ENCODE measurements at regions not wholly inside any gene's neighbourhood (a gene's known extent, or its start where the extent isn't known, plus 50 kb on each side); places are given as distances from the start of the nearest gene placed in this dataset.

- DNase-seq (ENCODE audit: low read depth), result no peak
- no peak overlapping the region for H3K4me3 ChIP-seq (ENCODE audit: low read depth, low read length)
- ChIA-PET POLR2A (no interaction called here), CTCF (no interaction called here)
- no peak for TF ChIP-seq CTCF (IDR thresholded peaks at IDR 0.05; ENCODE audit: insufficient read depth, low read depth, low read length)
- no peaks in the 10 kb centered on the region for H3K36me3 ChIP-seq (ENCODE audit: control insufficient read depth, insufficient read depth, low read length)
- no peaks in the 10 kb centered on the region for H3K27me3 ChIP-seq (ENCODE audit: control insufficient read depth, insufficient read depth, low read length)
Observed at GRCh38 chr7:138184191-138184590, 107.9 kb downstream of the AKR1D1 start.

GRCh38 chr7:138185132-138185908 lies 109.1 kb downstream of the AKR1D1 start:
- no peak for TF ChIP-seq CTCF (IDR thresholded peaks at IDR 0.05; ENCODE audit: insufficient read depth, low read depth, low read length)
- H3K27me3 ChIP-seq (ENCODE audit: control insufficient read depth, insufficient read depth, low read length), result no peaks in the 10 kb centered on the region
- POLR2A ChIA-PET, result no interaction called here
- no peak for DNase-seq (ENCODE audit: low read depth)
- H3K36me3 ChIP-seq (ENCODE audit: control insufficient read depth, insufficient read depth, low read length), result no peaks in the 10 kb centered on the region
- H3K4me3 ChIP-seq (ENCODE audit: low read depth, low read length), result no peak overlapping the region
- CTCF ChIA-PET, result no interaction called here

GRCh38 chr7:138186951-138187351 lies 110.7 kb downstream of the AKR1D1 start:
- Histone ChIP-seq H3K4me3 (ENCODE audit: low read depth, low read length) (no peak overlapping the region), H3K27me3 (ENCODE audit: control insufficient read depth, insufficient read depth, low read length) (no peaks in the 10 kb centered on the region), H3K36me3 (ENCODE audit: control insufficient read depth, insufficient read depth, low read length) (no peaks in the 10 kb centered on the region)
- DNase-seq (ENCODE audit: low read depth), result no peak
- CTCF ChIA-PET, result no interaction called here
- no peak for TF ChIP-seq CTCF (IDR thresholded peaks at IDR 0.05; ENCODE audit: insufficient read depth, low read depth, low read length)
- POLR2A ChIA-PET, result no interaction called here

DNA sequence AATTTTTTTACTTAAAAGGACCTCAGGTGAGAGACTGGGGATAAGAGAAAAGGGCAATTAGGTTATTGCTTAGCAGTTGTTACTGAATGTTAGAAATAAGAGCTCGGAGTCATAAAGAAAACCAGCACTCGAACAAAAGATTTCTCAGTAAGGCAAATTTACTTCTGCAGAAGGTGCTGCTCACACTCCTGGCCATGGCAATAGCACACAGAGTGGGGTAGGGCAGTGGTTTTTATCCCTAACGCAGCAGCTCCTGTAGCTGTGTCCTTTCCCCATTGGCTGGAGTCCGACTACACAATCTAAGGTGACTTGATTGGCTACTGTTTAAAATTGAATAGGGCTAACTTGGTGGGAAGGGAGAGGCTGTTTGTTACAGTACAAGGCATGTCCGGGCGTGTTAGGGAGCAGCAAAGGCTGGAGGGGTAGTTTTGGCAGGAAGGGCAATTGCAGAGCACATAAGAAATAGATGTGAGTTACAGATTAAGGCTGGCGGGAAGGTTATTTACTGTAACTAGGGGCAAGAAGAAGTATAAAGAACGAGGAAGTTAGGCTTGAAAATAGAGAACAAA lies 112.1 kb downstream of the AKR1D1 start:
- ChIA-PET POLR2A (no interaction called here), CTCF (no interaction called here)
- no peaks in the 10 kb centered on the region for H3K36me3 ChIP-seq (ENCODE audit: control insufficient read depth, insufficient read depth, low read length)
- H3K27me3 ChIP-seq (ENCODE audit: control insufficient read depth, insufficient read depth, low read length), result no peaks in the 10 kb centered on the region
- no peak for DNase-seq (ENCODE audit: low read depth)
- no peak overlapping the region for H3K4me3 ChIP-seq (ENCODE audit: low read depth, low read length)
- no peak for TF ChIP-seq CTCF (IDR thresholded peaks at IDR 0.05; ENCODE audit: insufficient read depth, low read depth, low read length)

DNA sequence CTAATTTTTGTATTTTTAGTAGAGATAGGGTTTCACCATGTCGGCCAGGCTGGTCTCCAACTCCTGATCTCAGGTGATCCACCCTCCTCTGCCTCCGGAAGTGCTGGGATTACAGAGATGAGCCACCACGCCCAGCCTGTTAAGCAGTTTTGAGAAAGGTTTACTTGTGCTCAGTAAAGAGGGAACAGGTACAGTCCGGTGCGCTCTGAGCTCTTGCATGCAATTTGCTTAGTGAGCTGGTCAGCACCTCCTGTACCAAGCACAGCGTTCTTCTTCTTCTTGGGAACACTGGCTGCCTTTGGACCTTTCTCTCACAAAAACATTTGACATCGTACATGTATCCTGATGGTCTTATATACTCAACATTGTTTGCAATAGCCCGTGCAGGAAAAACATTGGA lies 118.3 kb downstream of the AKR1D1 start:
- ChIA-PET CTCF (no interaction called here), POLR2A (no interaction called here)
- no peak for TF ChIP-seq CTCF (IDR thresholded peaks at IDR 0.05; ENCODE audit: insufficient read depth, low read depth, low read length)

More for the DNA sequence above, 118.3 kb downstream of the AKR1D1 start:
- DNase-seq (ENCODE audit: low read depth), result no peak
- Histone ChIP-seq H3K27me3 (ENCODE audit: control insufficient read depth, insufficient read depth, low read length) (no peaks in the 10 kb centered on the region), H3K4me3 (ENCODE audit: low read depth, low read length) (no peak overlapping the region), H3K36me3 (ENCODE audit: control insufficient read depth, insufficient read depth, low read length) (no peaks in the 10 kb centered on the region)

Measured in BJ (cell line).